Esophagus muscularis mucosa (tissue), 4 donors: ENCODE measurements at regions not wholly inside any gene's neighbourhood (a gene's known extent, or its start where the extent isn't known, plus 50 kb on each side); places are given as distances from the start of the nearest gene placed in this dataset.

Experiments
- DNase-seq: peaks from one replicate; pipeline ENCODE4 v3.0.0-alpha.2; 2017; ENCODE audit errors: extremely low spot score
- H3K27ac ChIP-seq, 4 donors: fragments of 200-600 bp; sonication (generic); replicated peaks in 1 of 4; 1 replicate in 3 of 4; 2 replicates in 1 of 4; pipeline ENCODE4 v1.5.1; 2016 to 2019; ENCODE audit warnings: mild to moderate bottlenecking in 1 of 4
- H3K27me3 ChIP-seq, 4 donors: fragments of 200-600 bp; sonication (generic); one replicate each; pipeline versions ENCODE4 v1.5.1 to v1.6.0; 2016 to 2019
- H3K36me3 ChIP-seq, 4 donors: fragments of 200-600 bp; sonication (generic); one replicate each; pipeline ENCODE4 v1.5.1; 2016 to 2019
- H3K4me1 ChIP-seq, 4 donors: fragments of 200-600 bp; sonication (generic); one replicate each; pipeline ENCODE4 v1.5.1; 2016 to 2019
- H3K4me3 ChIP-seq, 4 donors: fragments of 200-600 bp; sonication (generic); 1 replicate in 2 of 4; 2 replicates in 2 of 4; pipeline ENCODE4 v1.5.1; 2016 to 2019; ENCODE audit warnings: mild to moderate bottlenecking in 4 of 4, moderate library complexity in 1 of 4
- H3K9me3 ChIP-seq, 4 donors: fragments of 200-600 bp; sonication (generic); 1 replicate in 3 of 4; 2 replicates in 1 of 4; pipeline ENCODE4 v1.5.1; 2016 to 2019
- CTCF ChIP-seq, 3 experiments: fragments of 200-600 bp in 2 of 3; fragments of 450-650 bp in 1 of 3; sonication (generic) in 2 of 3; IDR thresholded peaks; one replicate each; pipeline ENCODE4 v1.5.1; 2017 to 2019; ENCODE audit warnings: antibody characterized with exemption in 3 of 3, mild to moderate bottlenecking in 2 of 3, moderate library complexity in 1 of 3
- EP300 ChIP-seq: sonication (generic); formaldehyde crosslinking; IDR thresholded peaks from one replicate; pipeline ENCODE4 v1.6.1; 2017; ENCODE audit warnings: antibody characterized with exemption
- POLR2A ChIP-seq: fragments of 450-650 bp; IDR thresholded peaks from one replicate; pipeline ENCODE4 v1.6.1; 2017; ENCODE audit warnings: antibody characterized with exemption, moderate library complexity, mild to moderate bottlenecking, low read depth
- POLR2AphosphoS5 ChIP-seq, 2 donors: sonication (generic); formaldehyde crosslinking; IDR thresholded peaks; one replicate each; pipeline ENCODE4 v1.6.1; 2017; ENCODE audit warnings: antibody characterized with exemption in 2 of 2
- WGBS: methylation state at CpG from one replicate; pipeline ENCODE4 v1.1.5; 2018; 5-methylcytosine and 5-hydroxymethylcytosine counted together
- intact Hi-C: fragments of 100-400 bp; cut with DNase I; formaldehyde crosslinking; loops from one replicate; pipeline ENCODE4 v1.15.1; 2023

GRCh38 chr2:58508006-58508405 lies 266.9 kb upstream of the FANCL start:
- 79% methylated on average over 4 of the region's 4 CpGs for WGBS
- no peaks in the 10 kb centered on the region for H3K27me3 ChIP-seq
- TF ChIP-seq POLR2AphosphoS5 (IDR thresholded peaks at IDR 0.05) = no peak
- TF ChIP-seq EP300 = no peak
- TF ChIP-seq CTCF (IDR thresholded peaks at IDR 0.05) = no peak
- TF ChIP-seq POLR2A = no peak
- no peak overlapping the region for H3K4me3 ChIP-seq
- no peaks in the 10 kb centered on the region for H3K4me1 ChIP-seq
- no peaks in the 10 kb centered on the region for H3K9me3 ChIP-seq
- intact Hi-C loops = no loop called here
- no peak overlapping the region for H3K27ac ChIP-seq
- no peaks in the 10 kb centered on the region for H3K36me3 ChIP-seq
- DNase-seq = no peak

- Histone ChIP-seq H3K4me1 (no peaks in the 10 kb centered on the region), H3K27me3 (no peaks in the 10 kb centered on the region), H3K36me3 (no peaks in the 10 kb centered on the region), H3K27ac (no peak overlapping the region), H3K4me3 (no peak overlapping the region), H3K9me3 (no peaks in the 10 kb centered on the region)
- TF ChIP-seq POLR2AphosphoS5 (IDR thresholded peaks at IDR 0.05) (no peak), EP300 (no peak), POLR2A (no peak), CTCF (IDR thresholded peaks at IDR 0.05) (no peak)
- intact Hi-C loops = no loop called here
- 78% methylated on average over 1 of the region's 1 CpG for WGBS
- DNase-seq = no peak
Measured at GRCh38 chr2:58503918-58504317, 262.8 kb upstream of the FANCL start.

GRCh38 chr2:58502931-58503330 lies 261.8 kb upstream of the FANCL start:
- no peak for DNase-seq
- Histone ChIP-seq H3K27me3 (no peaks in the 10 kb centered on the region), H3K9me3 (no peaks in the 10 kb centered on the region), H3K4me1 (no peaks in the 10 kb centered on the region), H3K36me3 (no peaks in the 10 kb centered on the region), H3K4me3 (no peak overlapping the region), H3K27ac (no peak overlapping the region)
- TF ChIP-seq POLR2AphosphoS5 (IDR thresholded peaks at IDR 0.05) (no peak), CTCF (IDR thresholded peaks at IDR 0.05) (no peak), POLR2A (no peak), EP300 (no peak)
- WGBS = 77% methylated on average over 3 of the region's 3 CpGs
- intact Hi-C loops = no loop called here

- DNase-seq = no peak
- intact Hi-C loops = no loop called here
- Histone ChIP-seq H3K36me3 (no peaks in the 10 kb centered on the region), H3K4me1 (no peaks in the 10 kb centered on the region), H3K27ac (no peak overlapping the region), H3K9me3 (no peaks in the 10 kb centered on the region), H3K4me3 (no peak overlapping the region), H3K27me3 (no peaks in the 10 kb centered on the region)
- WGBS = 82% methylated on average over 11 of the region's 11 CpGs
- TF ChIP-seq POLR2AphosphoS5 (IDR thresholded peaks at IDR 0.05) (no peak), POLR2A (no peak), EP300 (no peak), CTCF (IDR thresholded peaks at IDR 0.05) (no peak)
Measured at GRCh38 chr2:58501371-58502160, 260.4 kb upstream of the FANCL start.

- WGBS = 64% methylated on average over 3 of the region's 3 CpGs
- no peak overlapping the region for H3K4me3 ChIP-seq
- DNase-seq = no peak
- intact Hi-C loops = no loop called here
- no peak for TF ChIP-seq POLR2A
- TF ChIP-seq POLR2AphosphoS5 (IDR thresholded peaks at IDR 0.05) = no peak
- no peak for TF ChIP-seq CTCF (IDR thresholded peaks at IDR 0.05)
- no peak for TF ChIP-seq EP300
- H3K36me3 ChIP-seq = no peaks in the 10 kb centered on the region
- no peaks in the 10 kb centered on the region for H3K27me3 ChIP-seq
- no peak overlapping the region for H3K27ac ChIP-seq
- H3K4me1 ChIP-seq = no peaks in the 10 kb centered on the region
- no peaks in the 10 kb centered on the region for H3K9me3 ChIP-seq
Measured at GRCh38 chr2:58497168-58497567, 256.0 kb upstream of the FANCL start.
